GM19025 (cell line): ENCODE measurements at regions not wholly inside any gene's neighbourhood (a gene's known extent, or its start where the extent isn't known, plus 50 kb on each side); places are given as distances from the start of the nearest gene placed in this dataset.

Experiments used
- ATAC-seq: cut with Tn5 transposase; IDR thresholded peaks from one replicate; pipeline ENCODE4 v1.9.1; 2021; ENCODE audit warnings: mild to moderate bottlenecking, low read depth, moderate library complexity; ENCODE audit not compliant: unreplicated experiment

DNA sequence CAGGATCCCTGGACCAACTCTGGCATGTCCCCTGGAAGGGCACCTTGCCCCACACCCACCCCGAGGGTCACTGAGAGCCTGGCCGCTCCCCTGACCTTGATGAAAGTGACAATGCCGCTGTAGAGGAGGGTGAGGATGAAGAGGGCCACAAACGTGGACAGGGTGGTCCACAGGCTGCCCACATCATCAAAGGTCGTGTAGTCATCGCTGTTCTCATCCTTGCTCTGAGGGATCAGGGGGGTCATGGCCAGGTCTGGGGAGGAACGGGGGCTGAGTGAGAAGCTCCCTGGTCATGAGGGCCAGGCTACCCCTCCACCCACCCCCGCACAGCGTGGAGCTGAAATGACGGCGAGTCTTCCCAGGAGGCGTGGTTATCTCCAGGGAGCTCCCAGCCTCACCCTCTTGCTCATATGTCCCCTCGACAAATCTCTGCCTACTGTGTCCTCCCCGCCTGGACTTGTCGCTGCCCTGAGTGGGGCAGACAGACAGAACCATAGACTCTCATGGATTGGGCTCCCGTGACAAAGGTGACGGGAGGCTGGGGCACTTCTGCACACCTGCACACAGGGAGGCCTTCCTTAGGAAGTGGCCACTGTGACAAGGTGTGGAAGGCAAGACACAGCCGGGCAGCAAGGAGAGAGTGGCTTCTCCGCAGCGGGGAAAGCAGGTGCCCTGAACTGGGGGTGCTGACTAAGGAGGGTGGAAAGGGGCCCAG is 311.1 kb downstream of the TMEM121 start:
- ATAC-seq: no peak

DNA sequence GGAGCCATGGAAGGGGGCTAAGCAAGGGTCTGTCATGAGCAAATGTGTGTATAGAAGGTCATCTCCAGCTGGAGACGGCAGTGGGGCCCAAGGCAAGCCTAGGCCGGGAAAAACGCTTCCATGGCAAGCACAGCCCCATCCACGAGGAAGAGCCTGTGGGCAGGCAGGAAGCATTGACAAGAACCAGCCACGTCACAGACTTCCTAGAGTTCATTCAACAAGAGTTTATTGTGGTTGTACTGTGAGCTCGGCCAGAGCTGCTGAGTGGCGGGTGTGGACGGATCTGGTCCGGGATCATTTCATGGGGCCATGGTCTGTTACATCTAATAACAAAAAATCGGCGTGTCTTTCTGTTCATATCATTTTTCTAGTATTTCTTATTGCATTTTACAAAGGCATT is 311.7 kb downstream of the TMEM121 start:
- ATAC-seq: no peak

DNA sequence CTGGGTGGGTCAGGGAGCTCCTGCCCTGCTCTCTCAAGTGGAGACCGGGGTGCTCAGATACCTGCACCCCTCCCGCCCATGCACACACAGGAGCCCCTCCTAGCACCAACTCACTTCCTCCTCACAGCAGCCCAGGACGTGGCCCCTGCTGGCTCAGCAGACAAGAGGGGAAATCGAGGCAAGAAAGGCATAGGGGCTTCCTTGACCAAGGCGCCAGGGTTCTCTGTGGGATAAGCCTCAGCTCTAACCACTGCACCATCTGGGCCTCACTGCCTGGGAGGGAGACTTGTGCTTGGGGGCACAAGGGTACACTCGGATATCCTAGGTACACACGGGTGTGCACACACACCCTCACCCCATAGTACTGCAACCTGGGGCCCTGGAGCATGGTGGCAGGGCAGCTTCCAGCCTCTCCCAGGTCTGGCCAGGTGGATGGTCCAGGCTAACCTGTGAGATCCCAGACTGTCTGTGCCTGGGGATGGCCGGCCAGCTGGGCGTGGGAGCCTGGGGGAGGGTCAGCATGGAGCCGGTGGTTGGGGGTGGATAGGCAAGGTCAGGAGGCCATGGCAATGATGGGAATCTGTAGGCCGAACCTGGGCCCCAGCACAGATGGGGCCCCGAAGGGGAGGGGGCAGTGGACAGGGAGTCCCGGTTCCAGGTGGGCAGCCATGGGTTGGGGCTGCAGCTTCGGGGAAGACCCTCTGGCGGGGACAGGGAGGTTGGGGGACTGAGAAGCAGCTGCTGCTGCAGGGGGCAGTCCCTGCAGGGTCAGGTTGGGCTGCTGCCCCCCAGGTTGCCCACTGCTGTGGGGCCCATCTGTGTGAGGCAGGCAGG is 312.4 kb downstream of the TMEM121 start:
- ATAC-seq: no peak

DNA sequence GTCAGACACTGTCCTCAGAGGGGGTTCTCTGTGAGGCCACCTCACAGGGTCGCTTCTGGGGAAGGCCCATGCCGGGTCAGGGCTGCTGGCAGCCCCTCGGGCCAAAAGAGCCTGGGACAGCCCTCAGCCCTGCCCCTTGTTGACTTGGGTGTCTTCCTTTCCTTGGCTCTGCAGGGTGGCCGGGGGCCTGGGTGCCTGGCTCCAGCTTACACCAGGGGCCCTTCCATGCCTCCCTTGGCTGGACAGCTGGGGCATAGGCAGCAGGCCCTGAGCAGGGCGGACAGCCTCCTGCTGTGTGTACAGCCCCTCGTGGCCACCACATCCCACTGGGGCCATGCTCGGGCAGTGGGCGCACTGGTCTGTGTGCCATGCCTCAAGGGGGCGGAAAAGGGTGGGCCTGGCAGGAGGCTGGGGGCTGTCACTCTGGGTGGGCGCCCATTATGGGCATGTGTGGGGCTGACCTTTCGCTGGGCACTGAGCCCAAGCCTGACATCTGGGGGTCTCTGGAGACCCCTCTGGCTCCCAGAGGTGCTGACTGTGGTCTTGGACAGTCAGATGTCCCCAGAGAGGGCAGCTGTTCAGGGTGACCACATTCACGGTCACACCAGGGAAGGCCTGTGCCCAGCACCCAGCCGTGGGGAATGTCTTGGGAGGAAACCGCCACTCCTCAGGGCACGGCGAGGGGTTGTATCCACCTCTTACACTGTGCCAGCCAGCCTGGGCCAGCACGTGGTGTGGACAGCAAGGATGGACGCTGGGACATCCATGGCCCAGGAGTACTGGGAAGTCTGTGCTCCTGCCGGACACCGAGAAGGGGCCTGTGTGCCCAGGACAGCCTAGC is 313.3 kb downstream of the TMEM121 start:
- no peak for ATAC-seq

DNA sequence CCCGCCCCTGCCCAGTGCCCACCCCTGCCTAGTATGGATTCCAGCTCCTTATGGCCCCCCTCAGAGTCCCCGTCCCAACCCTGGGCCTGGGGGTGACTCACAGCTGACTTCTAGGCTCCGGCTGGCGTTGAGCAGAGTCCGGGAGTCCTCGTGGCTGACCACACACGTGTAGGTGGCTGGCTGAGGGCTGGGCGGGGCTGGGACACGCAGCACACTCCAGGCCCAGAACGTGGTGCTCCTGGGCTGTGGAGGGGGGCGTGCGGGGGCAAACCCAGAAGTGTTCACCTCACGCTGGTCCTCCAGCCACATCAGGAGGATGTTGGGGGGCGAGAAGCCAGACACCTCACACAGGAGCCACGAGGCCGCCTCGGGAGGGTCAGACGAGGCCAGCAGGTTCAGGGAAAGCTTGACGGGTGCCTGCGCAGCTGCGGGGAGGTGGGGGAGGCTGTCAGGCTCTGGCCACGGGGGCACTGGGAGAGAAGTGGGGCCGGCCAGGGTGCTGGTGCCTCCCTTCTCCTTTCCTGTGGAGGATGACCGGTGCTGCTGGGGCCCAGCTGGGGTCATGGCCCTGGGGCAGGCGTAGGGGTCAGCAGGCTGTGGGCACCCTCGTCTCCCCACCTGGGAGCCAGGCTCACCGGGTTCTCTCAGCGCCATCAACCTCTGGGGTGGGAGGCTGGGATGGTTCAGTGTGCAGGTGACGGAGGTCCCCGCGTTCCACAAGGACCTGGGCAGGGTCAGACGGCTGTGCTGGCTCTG is 314.1 kb downstream of the TMEM121 start:
- ATAC-seq: no peak

DNA sequence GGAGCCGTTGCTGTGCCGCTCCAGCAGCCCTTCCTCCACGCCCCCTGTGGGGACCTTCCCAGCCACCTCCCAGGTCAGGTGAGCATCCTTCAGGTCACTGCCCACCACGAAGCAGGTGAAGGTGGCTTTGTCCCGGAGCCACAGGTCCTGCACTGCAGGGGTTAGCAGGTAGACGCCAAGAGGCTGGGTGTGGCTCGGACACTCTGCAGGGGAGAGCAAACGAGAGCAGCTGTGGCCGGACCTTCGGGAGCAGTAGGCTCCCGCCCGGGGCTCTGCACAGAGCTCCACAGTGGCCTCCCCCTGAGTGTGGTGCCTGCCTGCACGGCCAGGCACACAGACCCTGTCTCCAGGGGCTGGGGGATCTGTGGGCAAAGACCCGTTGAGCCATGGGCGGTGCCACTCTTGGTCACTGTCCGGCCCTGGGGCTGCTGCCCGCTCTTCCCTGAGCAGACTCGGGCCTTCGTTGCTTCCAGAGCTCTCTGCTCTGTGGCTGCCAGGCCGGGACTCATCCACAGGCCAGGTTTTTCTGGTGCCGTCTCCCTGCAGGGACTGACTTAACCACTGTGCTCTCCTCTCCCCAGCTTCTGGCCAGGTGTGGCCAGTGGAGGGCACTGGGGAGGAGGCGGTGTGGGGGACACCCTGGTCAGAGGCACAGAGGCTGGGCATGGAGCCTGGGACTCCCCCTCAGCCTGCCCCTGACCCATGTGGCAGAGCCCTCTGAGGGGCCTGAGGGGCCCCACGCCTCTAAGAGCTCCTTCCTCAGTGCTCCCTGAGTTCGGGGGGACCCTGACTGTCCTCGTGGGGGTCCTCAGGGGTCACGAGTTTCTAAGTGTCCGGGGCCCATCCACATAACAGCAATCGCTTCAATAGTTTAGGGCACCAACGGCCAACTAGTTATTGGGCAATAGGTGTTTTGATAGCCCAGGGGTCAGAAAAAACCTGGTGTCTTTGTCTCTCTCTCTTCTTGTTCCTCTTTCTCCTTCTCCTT is 314.9 kb downstream of the TMEM121 start:
- ATAC-seq: no peak

DNA sequence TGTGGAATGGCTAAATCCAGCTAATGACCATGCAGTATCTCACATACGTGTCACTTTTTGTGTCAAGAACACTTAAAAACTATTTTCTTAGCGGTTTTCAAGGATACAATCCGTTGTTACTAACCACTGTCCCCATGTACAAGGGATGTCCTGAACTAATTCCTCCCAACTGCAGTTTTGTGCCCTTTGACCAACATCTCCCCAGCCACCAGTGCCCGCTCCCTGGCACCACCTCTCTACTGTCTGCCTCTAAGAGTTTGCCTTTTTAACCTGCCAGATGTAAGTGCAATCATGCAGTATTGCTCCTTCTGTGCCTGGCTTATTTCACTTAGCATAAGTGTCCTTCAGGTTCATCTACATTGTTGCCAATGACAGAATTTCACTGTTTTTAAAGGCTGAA is 315.7 kb downstream of the TMEM121 start:
- no peak for ATAC-seq

DNA sequence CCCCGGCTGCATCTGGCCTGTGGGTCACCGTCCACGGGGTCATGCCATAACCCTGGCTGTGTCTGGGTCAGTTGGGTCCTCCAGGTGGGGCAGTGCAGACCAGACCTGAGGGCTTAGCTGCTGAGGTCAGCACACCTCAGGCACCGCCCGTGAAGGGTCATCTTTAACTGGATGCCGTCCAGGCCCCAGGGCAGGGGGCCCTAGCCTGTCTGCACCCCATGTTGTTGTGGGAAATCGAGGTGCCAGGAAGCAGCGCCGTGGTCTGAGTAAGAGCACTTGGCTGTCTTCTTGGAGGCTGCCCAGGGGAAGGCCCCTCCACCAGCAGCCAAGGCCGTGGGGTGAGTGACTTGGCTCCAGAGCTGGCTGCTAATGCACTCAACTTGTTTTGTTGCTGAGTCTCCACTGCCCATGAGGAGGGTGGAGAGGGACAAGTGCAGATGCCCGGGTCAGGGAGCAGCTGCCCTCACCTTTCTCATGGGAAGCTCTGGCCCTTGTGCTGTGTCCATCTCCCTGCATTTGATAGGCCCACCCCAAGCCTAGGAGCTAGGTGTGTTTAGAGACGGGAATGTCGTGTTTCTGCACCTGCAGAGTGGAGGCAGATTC is 317.2 kb downstream of the TMEM121 start:
- no peak for ATAC-seq

DNA sequence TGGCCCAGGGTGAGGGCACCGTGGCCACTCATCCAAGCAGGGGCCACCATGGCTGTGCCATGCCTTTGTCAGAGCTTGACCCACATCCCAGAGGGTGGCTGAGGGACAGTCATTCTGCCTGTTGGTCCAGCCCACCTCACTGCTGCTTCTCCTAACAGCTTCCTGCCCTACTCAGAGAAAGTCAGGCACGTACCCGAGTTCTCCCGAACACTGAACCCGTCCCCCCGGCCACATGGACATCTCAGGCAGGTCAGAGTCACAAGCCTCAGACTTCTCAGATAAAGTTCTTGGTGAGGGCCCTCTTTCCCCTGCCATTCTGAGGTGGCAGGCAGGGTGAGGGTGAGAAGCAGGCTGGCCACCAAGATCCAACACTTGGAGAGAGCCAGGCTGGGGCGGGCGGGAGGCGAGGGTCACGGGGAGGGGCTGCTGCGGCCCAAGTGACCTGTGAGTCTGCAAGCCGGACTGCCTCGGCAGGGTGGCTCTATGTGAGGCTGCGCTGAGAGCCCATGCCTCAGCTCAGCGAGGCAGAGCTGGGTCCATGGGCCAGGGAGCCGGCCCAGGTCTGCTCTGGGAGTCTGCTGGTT is 317.8 kb downstream of the TMEM121 start:
- ATAC-seq: no peak

DNA sequence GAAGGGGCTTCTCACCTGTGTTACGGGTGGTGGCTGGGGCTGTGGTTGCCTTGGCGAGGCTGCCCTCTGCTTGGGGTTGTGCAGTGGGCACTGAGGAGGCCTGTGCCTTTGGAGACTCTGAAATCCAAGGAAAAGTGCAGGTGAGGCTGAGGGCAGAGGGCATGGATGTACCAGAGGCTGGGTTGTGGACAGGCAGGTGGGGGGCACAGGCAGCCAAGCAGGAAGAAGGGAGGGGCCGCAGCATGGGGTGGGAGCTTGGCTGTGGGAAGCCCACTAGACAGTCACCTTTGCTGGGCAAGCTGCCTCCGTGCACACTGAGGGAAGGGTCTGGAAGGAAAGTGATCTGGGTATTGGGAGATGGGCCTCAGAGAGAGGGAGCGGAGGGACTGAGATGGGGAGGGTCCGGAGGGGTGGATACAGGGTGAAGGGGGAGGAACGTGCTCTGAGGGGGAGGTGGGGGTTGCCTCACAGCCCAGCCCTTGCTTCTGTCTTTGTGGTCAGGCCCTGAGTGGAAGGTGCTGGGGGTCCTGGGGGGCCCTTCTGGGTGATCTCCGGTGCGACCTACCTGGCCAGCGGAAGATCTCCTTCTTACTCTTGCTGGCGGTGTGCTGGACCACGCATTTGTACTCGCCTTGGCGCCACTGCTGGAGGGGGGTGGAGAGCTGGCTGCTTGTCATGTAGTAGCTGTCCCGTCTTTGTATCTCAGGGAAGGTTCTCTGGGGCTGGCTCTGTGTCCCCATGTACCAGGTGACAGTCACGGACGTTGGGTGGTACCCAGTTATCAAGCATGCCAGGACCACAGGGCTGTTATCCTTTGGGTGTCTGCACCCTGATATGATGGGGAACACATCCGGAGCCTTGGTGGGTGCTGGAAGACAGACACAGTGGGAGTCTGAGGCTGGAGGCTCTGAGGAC is 318.7 kb downstream of the TMEM121 start:
- no peak for ATAC-seq

DNA sequence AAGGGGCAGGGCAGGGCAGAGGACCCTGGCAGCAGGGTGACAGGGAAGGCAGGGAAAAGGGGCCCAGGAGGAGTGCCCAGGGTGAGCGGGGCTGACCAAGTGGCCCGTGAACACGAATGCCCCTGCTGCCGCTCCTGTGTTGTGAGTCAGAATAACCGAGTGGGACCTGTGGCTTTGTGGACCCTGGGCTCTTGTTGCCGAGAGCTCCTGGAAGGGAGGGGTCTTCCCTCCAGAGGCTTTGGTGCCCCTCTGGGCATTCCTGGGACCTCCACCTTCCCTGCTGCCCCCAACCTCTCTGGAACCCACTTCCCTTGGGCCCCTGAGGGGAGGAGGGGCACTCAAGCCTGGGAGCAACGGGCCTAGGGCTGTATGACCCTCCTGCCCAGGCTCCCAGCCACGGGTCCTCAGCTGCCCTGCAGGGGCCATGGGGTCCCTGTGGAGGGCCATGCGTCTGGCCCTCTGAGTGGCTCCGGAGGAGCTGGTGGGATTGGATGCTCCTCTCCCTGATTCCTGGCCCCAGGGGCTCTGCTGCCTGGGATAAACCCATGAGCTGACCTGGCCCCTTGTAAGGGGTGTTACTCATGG is 319.4 kb downstream of the TMEM121 start:
- ATAC-seq: no peak

DNA sequence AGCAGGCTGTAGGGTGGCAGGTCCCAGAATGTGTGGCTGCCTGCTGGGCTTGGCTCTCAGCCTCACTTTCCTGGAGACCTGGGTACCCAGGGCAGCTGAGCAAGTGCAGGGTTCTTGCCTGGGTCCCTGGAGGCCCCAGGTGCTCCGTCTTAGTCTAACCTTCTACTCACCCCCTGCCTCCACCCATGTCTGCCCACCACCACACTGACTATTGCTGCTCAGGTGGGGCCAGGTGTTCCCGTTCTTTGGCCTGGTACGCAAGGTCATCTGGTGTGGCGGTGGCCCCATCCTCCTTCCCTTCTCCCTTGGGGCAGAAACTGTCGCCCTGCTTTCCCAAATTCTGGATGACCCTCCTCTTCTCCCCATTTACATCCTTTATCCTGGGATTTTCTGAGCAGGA is 319.9 kb downstream of the TMEM121 start:
- no peak for ATAC-seq

DNA sequence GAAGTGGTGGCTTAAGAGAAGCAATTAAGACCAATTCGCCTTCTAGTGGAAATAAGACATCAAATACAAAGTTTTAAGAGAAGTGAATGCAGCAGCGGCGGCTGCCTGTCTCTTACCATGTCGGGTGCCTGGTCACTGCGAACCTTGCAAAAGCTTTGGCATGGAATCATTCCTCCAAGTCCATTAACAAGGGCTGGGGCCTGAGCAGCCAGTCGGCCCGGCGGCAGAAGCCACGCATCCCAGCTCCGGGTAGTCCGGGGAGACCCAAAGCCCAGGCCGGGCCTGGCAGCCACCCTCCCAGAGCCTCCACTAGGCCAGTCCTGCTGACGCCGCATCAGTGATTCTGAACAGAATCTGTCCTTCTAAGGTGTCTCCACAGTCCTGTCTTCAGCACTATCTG is 321.0 kb downstream of the TMEM121 start:
- no peak for ATAC-seq

DNA sequence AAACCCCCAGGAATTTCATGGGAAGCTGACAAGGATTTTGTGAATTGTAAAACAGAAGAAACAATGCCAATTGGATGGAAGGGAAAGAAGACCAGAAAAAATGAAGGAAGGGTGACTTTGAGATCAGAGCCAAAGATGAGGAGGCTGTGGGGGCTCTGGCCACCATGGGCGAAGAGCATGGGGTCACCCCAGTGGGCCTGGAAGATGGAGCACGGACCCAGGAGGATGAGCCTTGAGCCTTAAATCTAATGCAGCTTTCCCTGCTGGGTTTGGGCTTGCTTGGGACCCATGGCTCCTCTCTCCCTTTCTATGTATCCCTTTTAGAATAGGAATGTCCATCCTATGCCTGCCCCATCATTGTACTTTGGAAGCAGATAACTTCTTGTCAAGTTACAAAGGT is 322.2 kb downstream of the TMEM121 start:
- ATAC-seq: no peak

DNA sequence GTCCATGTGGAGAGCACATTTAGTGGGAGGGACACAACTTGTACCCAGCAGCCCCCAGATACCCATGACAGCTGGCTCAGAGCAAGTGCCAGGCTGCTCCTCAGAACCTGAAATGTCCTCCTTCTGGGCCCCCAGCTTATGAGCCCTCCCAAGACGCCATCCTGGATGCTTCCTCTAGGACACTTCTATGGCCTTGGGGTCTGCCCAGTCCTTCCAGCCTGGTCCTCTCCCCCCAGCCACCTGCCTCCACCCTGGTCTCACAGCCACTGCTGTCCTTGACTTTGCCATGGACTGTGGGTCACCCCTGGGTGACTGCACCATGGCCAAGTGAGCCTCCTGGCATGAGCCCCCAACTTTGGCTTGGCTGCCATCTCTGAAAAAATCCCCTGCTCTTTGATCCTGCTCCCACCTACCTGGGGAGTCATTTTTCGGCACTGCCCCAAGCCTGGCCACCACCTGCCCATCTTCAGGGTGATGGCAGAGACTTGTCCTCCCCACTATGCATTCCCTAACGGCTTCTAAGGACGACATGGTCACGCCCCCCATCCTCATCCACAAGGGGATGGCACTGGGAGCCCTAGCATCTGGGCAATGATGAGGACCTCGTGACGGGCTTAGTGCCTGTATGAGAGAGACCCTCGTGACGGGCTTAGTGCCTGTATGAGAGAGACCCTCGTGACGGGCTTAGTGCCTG is 323.7 kb downstream of the TMEM121 start:
- no peak for ATAC-seq

DNA sequence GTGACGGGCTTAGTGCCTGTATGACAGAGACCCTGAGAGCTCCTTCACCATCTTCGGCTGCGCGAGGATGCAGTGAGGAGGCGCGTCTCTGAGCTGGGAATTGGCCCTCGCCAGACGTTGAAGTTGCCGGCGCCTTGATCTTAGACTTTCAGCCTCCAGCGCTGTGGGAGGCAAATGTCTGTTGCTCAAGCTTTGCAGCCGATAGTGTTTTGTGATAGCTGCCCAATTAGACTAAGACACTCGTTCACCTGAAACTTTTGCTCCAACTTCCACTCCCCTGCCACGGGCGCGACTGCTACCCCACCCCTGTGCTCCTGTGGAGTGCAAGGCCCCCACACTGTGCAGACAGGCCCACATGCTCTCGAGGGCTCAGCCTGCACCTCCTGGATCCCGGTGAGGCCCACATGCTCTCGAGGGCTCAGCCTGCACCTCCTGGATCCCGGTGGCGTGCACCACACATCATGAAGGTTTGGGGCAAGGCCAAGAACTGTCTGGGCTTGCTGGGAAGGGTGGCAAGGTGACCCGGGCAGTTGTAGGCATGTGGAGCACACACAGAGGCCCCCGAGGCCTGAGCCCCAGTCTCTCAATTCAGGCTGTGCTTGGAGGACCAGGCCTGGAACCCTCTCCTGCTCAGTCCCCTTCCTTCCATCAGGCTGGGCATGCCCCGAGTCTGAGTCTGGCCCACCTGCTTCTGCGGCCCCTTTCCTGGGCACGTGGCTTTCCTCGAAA is 324.6 kb downstream of the TMEM121 start:
- no peak for ATAC-seq
